SH-SY5Y (cell line): ENCODE measurements at regions not wholly inside any gene's neighbourhood (a gene's known extent, or its start where the extent isn't known, plus 50 kb on each side); places are given as distances from the start of the nearest gene placed in this dataset.

Experiments
- GATA2 ChIP-seq: IDR thresholded peaks from 2 replicates; pipeline ENCODE4 v1.6.1; 2011; ENCODE audit warnings: mild to moderate bottlenecking, low read depth, low read length
- GATA3 ChIP-seq: IDR thresholded peaks from 2 replicates; pipeline ENCODE4 v1.6.1; 2011; ENCODE audit warnings: low read depth, mild to moderate bottlenecking, low read length, moderate library complexity

DNA sequence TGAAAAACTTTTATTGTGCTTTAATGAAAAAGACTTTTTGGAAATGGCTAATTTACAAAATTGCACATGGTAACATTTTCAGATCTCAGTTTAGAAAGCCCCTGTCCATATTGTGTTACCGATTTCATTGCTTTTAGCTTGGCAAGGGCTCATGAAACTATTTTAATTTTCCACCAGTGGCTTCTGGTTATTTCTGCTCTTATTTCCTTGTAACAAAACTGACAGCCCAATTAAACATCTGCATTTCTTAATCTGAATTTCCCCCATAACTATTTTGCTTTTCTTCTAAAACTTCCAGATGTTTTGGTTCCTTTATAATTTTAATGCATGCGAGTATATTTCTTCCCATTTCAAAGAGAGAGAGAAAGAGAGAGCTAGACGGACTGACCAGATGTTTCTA lies 264.8 kb downstream of the PTPRC start:
- TF ChIP-seq GATA2, result no peak
- TF ChIP-seq GATA3, result no peak
